ENCODE measurements at regions not wholly inside any gene's neighbourhood (a gene's known extent, or its start where the extent isn't known, plus 50 kb on each side); places are given as distances from the start of the nearest gene placed in this dataset.

DNA sequence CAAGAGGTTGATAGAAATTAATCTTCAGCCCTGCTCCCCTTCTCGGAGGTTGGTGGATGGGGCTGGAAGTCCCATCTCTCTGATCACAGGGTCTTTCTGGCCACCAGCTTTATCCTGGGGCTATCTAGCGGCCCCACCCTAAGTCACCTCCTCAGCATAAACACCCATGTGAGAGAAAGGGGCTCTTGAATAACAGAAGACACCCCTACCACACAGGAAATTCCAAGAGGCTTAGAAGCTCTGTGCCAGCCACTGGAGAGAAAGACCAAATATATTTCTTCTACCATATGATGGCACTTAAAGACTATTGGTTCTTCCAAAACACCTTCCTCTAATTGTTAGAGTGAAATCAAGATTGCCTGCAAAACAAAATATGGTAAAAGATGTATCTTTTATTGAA lies 219.7 kb downstream of the VAPA start:
- TF ChIP-seq POLR2A (IDR thresholded peaks at IDR 0.05) (no peak), CTCF (IDR thresholded peaks at IDR 0.05) (no peak), EP300 (IDR thresholded peaks at IDR 0.05) (no peak)
